Erythroblast (primary cell): ENCODE measurements at regions not wholly inside any gene's neighbourhood (a gene's known extent, or its start where the extent isn't known, plus 50 kb on each side); places are given as distances from the start of the nearest gene placed in this dataset.

ENCODE experiments used
- GATA1 ChIP-seq: IDR thresholded peaks from 2 replicates; pipeline ENCODE4 v1.6.1; 2011; ENCODE audit warnings: low read depth, mild to moderate bottlenecking, control low read depth, low read length, moderate library complexity
- POLR2A ChIP-seq: IDR thresholded peaks from 2 replicates; pipeline ENCODE4 v1.6.1; 2011; ENCODE audit warnings: mild to moderate bottlenecking, low read length

GRCh38 chr2:138365581-138365980, 136.0 kb upstream of the SPOPL start:
- TF ChIP-seq POLR2A (no peak), GATA1 (no peak)
